DND-41 (cell line): ENCODE measurements at regions not wholly inside any gene's neighbourhood (a gene's known extent, or its start where the extent isn't known, plus 50 kb on each side); places are given as distances from the start of the nearest gene placed in this dataset.

Experiments used
- CTCF ChIP-seq: IDR thresholded peaks from 2 replicates; pipeline ENCODE4 v1.5.1; 2012; ENCODE audit warnings: borderline replicate concordance, low read length, moderate library complexity, mild to moderate bottlenecking; ENCODE audit not compliant: poor library complexity, severe bottlenecking; ENCODE audit errors: extremely low read depth
- EZH2 ChIP-seq: IDR thresholded peaks from 3 replicates; pipeline ENCODE4 v1.6.1; 2012; ENCODE audit warnings: borderline replicate concordance, low read depth, mild to moderate bottlenecking, moderate library complexity, low read length, inconsistent platforms; ENCODE audit not compliant: severe bottlenecking

GRCh38 chr21:43348170-43348766 is 78.7 kb downstream of the SIK1 start:
- TF ChIP-seq EZH2 = no peak
- no peak for TF ChIP-seq CTCF
